NCI-H345 treated with DMSO at 0.1 percent for 48 hours (cell line): ENCODE measurements at regions not wholly inside any gene's neighbourhood (a gene's known extent, or its start where the extent isn't known, plus 50 kb on each side); places are given as distances from the start of the nearest gene placed in this dataset.
"Not testable (repeated sequence)": the region's sequence is repeated elsewhere in the genome, so short reads cannot be mapped to it uniquely, and the experiment has no call there.

ENCODE experiments used
- DNase-seq: peaks from one replicate; lab custom pipeline; 2025; ENCODE audit not compliant: unreplicated experiment; lab: John Stamatoyannopoulos, UW

GRCh38 chr4:151559595-151559994 lies 150.6 kb downstream of the FHIP1A start:
- DNase-seq = no peak

GRCh38 chr4:151561551-151562256 lies 152.7 kb downstream of the FHIP1A start:
- DNase-seq = no peak

DNA sequence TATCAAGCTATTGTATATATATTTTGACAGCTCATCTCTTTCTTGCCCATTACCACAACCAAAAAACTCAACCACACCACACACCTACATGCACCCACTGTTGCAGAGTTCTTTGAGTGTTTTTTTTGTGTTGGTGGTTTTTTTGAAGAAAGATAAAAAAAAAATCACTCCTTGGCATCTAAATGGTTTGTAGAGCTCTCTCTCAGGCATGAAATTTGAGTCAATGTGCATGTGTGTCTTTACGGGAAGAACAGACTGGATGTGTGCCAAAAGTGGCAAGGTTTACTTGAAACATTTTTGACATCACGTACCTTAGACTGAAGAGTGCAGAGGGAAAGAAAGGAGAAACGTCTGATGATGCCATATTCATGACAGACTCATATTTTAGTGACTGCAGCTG lies 154.2 kb downstream of the FHIP1A start:
- DNase-seq = peak; percentile 14

DNA sequence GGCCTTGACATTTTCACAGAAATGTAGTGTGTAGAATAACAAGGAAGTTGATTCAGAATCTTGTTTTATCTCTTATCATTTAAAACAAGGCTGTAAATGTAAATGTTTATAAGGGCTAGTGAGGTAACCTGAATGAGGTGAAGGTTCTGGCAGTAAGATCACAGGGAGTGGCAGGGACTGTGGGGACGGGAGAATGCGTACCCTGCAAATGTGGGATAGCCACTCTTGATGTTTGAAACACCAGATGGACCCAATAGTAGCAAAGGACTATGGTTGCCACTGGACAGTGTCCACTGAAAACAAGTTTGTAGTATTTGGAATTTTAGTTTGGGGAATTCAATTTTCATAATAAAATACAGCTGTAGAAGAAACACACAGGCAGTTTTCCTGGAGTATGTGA lies 155.3 kb downstream of the FHIP1A start:
- DNase-seq = no peak

- no peak for DNase-seq
These were observed 156.6 kb downstream of the FHIP1A start for GRCh38 chr4:151565583-151565982.

DNA sequence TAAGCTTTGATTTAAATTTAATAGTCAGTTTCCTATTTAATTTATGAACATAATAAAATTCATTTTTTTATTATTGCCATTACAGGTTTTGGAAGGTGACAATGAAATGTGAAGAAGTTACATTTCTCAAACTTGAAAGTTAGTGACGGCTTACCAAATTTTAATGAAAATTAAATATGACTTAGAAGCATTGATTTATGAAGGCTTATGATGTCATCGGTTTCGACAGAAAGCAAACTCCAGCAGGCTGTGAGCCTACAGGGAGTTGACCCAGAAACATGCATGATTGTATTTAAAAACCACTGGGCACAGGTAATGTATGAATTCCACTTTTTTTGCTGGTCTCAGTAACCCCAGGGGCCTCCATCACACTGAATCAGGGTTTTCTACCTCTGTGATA lies 157.1 kb downstream of the FHIP1A start:
- DNase-seq = no peak

DNA sequence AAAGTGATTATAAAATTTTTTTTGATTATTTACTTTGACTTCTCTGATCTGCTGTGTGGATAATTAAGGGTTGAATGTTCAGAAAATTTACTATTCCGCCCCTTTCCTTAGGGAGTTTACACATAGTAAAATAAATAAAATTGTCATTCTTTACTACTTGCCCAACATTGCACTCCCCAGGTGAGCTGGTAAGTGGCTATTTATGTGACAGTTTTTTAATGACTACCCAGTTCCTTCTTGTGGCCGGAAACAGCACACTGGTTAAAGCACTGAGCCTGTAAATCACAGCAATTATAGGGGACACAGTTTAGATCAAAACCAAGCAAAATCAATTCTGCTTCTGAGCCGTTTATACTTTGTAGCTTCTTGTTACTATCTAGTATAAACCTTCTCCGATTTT lies 158.1 kb downstream of the FHIP1A start:
- no peak for DNase-seq

- no peak for DNase-seq
These were observed 160.0 kb downstream of the FHIP1A start for GRCh38 chr4:151568966-151569365.

- DNase-seq = no peak
These were observed 160.7 kb downstream of the FHIP1A start for GRCh38 chr4:151569650-151570049.

DNA sequence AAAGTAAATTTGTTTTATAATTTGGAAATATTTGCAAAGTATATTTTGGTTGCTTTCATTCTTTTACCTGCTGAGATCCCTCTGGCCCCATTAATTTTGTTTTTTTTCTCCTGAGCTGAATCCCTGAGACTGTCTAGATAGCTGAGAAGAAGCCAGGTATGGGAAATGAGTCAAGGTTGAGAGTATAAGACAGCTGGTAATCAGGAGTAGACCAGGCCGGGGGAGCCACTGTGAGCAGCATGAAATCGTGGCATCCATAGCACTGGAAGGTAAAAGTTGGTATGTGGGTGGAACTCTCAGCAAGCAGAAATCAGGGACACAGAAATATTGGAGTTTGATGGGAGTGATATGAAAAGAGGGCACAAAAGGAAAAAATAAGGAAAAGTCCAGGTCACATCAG lies 164.5 kb downstream of the FHIP1A start:
- no peak for DNase-seq

DNA sequence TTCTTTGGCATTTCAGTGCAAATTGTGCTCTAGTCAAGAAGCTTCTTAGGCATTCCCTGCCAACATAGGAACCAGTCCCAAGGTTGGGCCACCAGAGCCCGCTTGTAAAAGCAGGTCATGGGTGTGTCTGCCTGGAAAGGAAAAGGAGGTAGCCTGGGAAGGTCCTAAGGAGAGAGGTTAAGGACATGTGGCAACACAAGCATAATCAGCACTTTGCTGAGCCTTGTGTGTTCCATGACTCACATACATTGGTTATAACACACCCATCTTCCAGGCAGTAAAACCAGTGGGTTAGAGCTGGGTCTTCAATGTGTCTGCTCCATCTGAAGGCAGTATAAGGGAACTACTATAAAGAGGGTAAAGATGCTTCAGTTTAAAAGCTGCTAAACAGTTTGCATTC lies 165.0 kb downstream of the FHIP1A start:
- no peak for DNase-seq

GRCh38 chr4:151574968-151575367 lies 166.0 kb downstream of the FHIP1A start:
- DNase-seq = no peak

DNA sequence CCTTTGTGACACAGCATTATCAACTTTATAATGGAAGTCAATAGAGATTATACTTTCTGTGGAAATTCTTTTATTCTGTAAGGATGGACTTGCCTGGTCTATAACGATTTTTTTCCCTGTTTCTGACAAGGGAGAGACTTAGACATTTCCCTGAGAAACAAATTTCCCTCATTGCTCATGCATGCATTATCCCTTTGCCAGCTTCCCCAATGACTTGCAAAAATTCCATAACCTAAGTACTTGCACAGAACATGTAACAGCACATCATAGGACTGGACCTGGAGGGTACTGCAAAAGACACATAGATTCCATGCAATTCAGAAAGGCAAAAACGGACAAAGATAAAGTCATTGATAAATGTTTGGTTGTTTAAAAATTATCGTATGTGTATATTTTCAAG lies 166.7 kb downstream of the FHIP1A start:
- no peak for DNase-seq

DNA sequence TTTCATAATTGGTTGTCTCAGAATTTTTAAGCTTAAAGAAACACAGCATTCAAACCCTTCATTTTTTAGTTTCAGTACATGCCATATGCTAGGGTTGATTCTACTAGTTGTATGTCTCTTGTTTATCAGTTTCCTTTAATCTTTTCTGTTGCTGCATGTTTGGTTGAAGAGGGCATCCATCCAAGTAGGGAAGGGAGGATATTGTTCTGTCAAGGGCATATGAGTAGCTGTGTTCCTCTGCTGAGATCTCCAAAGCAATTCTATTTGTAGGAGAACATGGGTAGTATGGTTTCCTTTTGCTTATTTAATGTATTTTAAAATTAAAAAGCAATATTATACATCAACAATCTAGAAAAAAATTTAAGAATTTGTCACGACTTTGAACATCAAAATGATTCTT lies 167.7 kb downstream of the FHIP1A start:
- no peak for DNase-seq

DNA sequence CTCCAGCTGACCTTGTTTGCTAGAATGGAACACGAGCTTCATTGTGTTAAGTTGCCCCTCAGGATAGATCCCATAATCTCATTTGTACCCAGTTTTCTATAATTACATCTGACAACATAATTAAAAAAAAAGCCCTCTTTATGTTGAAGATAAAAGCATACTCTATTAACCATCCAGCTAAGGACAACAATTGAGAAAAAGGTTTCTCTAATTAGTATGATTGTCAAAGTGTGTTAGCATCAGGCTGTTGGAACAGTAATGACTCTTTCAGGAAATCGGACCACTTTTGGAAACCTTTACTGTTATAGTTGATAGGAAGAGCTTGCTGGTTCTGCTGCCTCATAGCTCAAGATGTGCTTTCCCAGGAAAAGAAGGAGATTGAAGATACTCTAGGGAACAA lies 172.6 kb downstream of the FHIP1A start:
- no peak for DNase-seq

- no peak for DNase-seq
These were observed 173.1 kb downstream of the FHIP1A start for GRCh38 chr4:151582098-151582497.

- DNase-seq = no peak
These were observed 174.4 kb downstream of the FHIP1A start for GRCh38 chr4:151583157-151583914.

DNA sequence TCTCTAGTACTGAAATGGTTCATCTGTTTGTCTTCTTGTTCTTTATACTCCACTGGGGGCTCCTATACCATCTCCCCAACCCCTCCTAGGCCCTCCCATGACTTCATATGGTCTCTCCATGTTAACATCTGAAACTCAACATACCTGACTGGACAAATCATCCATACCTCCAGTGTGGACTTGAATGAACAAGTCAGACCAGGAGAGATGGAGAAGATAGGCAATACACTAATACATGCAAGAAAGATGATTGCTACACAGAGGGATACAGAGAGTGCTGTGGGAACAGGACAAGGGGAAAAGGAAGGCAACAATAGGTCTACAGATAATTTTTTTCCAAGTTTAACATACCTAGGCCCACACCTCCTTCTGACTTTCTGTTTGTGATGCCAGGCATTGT lies 175.1 kb downstream of the FHIP1A start:
- no peak for DNase-seq

GRCh38 chr4:151595629-151596028 lies 165.2 kb downstream of the GATB start:
- not testable (repeated sequence) for DNase-seq

DNA sequence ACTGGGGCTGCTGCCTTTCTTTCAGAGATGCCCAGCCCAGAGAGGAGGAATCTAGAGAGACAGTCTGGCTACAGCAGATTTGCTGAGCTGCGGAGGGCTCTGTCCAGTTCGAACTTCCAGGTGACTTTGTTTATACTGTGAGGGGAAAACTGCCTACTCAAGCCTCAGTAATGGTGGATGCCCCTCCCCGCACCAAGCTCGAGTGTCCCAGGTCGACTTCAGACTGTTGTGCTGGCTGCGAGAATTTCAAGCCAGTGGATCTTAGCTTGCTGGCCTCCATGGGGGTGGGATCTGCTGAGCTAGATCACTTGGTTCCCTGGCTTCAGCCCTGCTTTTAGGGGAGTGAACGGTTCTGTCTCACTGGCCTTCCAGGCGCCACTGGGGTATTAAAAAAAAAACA lies 163.1 kb downstream of the GATB start:
- not testable (repeated sequence) for DNase-seq

DNA sequence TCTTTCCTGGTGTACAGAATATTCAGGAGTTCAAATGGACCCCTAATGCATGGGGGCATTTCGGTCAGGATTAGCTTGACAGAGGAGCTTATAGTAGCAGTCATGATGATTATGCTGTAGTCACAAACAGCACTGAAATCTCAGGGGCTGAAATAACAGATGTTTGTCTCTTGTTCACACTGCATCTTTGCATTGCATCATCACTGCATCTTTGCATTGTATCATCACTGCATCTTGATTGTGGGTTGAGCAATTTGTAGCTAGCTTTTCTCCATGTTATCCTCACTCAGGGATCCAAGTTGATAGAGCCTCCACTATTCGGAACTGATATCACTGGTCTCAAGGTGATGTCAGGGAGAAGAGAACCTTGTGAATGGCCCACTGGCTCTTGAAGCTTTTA lies 160.9 kb downstream of the GATB start:
- no peak for DNase-seq

DNA sequence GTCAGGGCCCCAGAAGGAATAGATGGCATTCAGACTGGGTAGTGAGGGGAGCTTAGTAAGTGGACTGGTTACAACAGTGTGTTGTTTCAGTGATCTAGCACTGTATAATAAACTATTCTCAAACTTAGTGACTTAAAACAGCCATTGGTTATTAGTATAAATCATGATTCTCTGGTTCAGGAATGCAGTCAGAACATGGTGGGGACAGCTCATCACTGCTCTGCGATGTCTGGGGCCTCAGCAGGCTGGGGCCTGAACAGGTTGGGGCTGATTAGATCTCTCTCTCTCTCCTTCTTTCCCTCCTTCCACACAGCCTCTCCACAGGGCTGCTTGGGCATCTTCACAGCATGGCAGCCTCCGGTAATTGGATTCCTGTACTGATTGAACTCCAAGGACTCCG lies 160.4 kb downstream of the GATB start:
- DNase-seq = no peak

GRCh38 chr4:151603377-151603776 lies 157.4 kb downstream of the GATB start:
- DNase-seq = no peak
